ENCODE measurements at regions not wholly inside any gene's neighbourhood (a gene's known extent, or its start where the extent isn't known, plus 50 kb on each side); places are given as distances from the start of the nearest gene placed in this dataset.

DNA sequence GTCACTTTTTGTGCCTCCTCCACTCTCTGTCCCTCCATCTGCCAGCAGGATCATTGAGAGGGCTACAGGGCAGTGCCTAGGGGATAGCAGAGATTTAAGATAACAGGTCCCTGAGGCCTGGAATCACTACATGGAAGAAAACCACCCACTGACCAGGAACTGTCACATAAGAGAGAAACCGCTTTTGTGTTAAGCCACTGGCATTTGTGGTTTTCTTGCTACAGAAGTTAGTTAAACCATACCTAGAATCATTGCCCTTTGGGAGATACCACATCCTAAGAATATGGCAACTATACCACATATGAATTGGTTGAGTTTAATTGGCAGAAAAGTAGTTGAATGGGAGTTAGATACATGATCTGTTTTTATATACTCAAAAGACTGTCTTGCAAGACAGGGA lies 112.8 kb upstream of the LPP start:
- TF ChIP-seq ETV6 (CRISPR knock-in tag; IDR thresholded peaks at IDR 0.05) (no peak), FOXP4 (CRISPR knock-in tag; IDR thresholded peaks at IDR 0.05) (no peak), CTCF (IDR thresholded peaks at IDR 0.05) (no peak)
- TF ChIP-seq, protein P1, sequence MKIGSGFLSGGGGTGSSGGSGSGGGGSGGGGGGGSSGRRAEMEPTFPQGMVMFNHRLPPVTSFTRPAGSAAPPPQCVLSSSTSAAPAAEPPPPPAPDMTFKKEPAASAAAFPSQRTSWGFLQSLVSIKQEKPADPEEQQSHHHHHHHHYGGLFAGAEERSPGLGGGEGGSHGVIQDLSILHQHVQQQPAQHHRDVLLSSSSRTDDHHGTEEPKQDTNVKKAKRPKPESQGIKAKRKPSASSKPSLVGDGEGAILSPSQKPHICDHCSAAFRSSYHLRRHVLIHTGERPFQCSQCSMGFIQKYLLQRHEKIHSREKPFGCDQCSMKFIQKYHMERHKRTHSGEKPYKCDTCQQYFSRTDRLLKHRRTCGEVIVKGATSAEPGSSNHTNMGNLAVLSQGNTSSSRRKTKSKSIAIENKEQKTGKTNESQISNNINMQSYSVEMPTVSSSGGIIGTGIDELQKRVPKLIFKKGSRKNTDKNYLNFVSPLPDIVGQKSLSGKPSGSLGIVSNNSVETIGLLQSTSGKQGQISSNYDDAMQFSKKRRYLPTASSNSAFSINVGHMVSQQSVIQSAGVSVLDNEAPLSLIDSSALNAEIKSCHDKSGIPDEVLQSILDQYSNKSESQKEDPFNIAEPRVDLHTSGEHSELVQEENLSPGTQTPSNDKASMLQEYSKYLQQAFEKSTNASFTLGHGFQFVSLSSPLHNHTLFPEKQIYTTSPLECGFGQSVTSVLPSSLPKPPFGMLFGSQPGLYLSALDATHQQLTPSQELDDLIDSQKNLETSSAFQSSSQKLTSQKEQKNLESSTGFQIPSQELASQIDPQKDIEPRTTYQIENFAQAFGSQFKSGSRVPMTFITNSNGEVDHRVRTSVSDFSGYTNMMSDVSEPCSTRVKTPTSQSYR (CRISPR knock-in tag; IDR thresholded peaks at IDR 0.05): no peak
- TF ChIP-seq, protein P2, sequence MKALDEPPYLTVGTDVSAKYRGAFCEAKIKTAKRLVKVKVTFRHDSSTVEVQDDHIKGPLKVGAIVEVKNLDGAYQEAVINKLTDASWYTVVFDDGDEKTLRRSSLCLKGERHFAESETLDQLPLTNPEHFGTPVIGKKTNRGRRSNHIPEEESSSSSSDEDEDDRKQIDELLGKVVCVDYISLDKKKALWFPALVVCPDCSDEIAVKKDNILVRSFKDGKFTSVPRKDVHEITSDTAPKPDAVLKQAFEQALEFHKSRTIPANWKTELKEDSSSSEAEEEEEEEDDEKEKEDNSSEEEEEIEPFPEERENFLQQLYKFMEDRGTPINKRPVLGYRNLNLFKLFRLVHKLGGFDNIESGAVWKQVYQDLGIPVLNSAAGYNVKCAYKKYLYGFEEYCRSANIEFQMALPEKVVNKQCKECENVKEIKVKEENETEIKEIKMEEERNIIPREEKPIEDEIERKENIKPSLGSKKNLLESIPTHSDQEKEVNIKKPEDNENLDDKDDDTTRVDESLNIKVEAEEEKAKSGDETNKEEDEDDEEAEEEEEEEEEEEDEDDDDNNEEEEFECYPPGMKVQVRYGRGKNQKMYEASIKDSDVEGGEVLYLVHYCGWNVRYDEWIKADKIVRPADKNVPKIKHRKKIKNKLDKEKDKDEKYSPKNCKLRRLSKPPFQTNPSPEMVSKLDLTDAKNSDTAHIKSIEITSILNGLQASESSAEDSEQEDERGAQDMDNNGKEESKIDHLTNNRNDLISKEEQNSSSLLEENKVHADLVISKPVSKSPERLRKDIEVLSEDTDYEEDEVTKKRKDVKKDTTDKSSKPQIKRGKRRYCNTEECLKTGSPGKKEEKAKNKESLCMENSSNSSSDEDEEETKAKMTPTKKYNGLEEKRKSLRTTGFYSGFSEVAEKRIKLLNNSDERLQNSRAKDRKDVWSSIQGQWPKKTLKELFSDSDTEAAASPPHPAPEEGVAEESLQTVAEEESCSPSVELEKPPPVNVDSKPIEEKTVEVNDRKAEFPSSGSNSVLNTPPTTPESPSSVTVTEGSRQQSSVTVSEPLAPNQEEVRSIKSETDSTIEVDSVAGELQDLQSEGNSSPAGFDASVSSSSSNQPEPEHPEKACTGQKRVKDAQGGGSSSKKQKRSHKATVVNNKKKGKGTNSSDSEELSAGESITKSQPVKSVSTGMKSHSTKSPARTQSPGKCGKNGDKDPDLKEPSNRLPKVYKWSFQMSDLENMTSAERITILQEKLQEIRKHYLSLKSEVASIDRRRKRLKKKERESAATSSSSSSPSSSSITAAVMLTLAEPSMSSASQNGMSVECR (CRISPR knock-in tag; IDR thresholded peaks at IDR 0.05; ENCODE audit: borderline replicate concordance): no peak

All from WTC11 (cell line).